Islet precursor cell (in vitro differentiated cells): ENCODE measurements at regions not wholly inside any gene's neighbourhood (a gene's known extent, or its start where the extent isn't known, plus 50 kb on each side); places are given as distances from the start of the nearest gene placed in this dataset.
"Not testable (repeated sequence)": the region's sequence is repeated elsewhere in the genome, so short reads cannot be mapped to it uniquely, and the experiment has no call there.

ENCODE experiments used
- DNase-seq: peaks from one replicate; pipeline ENCODE4 v3.0.0-alpha.2; 2018

DNA sequence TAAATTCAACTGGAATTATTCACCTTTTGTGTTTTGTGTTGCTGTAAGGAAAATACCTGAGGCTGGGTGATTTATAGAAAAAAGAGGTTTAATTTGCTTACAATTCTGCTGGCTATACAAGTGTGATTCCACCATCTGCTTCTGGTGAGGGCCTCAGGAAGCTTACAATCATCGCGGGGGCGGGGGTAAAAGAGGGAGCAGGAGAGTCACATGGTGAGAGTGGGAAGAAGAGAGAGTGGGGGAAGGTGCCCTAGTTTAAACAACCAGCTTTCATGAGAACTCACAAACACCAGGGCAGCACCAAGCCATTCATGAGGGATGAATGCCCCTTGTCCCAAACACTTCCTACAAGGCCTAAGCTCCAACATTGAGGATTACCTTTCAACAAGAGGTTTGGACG lies 760.7 kb upstream of the PCDH9 start:
- no peak for DNase-seq

DNA sequence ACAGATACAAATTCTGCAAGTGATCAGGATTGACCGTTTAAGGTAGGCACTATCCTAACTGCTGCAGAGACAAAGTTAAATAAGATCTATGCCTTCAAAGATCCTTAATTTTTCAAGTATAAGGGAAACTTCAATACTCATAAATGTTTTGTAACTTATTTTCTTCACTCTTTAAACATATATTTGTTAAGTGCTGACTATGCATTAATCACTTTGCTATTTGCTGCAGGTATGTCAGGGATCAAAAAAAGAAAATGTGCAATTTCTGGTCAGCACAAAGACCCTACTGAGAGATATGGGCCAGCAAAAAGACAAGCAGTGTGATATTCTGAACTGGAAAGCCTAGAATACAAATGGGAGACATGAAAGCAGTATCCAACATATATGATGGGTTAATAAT lies 756.1 kb upstream of the PCDH9 start:
- DNase-seq: no peak

DNA sequence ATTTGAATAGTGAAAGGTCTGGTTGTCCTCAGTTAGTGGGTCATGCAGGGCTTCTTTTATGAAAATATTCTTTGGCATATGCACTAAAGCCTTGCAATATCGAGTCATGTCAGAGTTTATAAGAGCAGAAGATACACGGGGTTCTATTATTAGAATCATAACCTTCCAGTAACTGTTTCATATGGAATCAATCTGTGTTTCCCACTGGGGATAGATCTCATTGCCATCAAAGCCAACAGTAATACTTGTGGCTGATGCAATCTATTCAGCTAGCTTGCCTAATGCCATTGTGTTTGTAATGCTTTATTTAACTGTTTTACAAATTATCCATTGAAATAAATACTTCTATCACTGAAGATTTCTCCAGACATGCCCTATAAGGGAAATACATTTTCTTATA lies 746.9 kb upstream of the PCDH9 start:
- no peak for DNase-seq

DNA sequence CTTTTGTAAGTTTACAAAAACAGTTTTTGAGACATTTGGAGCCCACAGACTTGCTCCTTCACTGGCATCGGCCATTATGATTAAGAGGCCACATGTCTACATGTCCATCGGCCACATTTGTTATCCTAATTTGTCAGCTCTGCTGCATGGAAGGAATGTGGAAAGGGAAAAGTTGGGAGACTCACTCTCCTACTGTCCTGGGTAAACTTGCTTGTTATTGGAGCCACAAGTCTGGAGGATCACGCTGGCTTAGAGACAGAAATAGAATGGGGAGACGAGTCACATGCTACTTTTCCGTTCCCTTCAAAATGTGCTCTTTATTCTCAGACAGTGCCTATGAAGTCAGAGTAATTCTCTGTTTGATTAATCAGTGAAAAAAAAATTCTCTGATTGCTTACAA lies 741.2 kb upstream of the PCDH9 start:
- DNase-seq: no peak

DNA sequence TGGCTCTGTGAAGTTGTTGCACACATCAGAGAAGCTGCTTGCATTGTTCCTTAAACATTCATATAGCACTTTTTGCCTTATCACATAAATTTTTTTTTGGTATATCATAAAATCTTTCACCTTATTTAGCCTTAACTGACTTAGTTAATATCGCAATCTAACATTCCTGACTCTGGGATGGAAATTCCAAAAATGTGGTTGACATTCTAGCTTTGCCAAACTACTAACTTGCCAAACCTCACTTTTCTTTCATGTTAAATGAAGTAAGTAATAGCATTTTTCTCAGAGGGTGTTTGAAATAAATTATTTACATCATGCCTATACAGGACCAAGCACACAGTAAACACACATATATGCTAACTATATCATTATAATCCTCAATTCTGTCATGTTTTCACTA lies 736.9 kb upstream of the PCDH9 start:
- no peak for DNase-seq

DNA sequence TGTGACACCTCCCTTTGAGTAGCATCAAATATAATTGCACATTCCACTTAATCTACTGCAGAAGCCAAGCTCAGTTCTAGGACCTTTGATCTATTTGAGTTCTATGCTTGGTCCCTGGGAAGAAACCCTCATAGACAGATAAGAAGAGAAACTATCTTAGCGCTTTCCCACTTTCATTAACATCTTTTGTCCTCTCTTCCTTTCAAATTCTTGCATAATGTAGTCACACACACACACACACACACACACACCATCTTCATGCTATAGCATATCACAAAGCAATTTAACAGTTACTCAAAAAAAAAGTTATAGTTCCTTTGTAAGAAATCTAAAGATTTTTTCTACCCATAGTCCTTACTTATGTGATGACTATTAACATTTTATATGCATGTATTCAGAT lies 735.9 kb upstream of the PCDH9 start:
- no peak for DNase-seq

DNA sequence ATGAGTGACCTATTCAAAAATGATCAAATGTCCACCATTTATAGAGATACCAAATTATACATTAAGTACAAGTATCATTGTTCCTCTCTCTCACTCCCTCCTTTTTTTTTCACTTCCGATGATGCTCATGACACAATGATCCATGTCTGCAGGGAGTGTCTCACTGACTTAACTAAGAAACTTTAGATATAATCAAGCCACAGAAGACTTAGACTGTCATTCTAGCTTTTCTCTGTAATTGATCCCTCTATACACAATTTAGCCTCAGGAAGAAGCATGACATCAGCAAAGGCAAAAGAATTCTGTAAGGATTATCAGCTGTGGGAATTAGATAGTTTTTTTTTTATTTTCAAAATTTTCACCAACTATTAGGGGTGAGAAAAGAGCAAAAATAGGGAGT lies 734.9 kb upstream of the PCDH9 start:
- no peak for DNase-seq

DNA sequence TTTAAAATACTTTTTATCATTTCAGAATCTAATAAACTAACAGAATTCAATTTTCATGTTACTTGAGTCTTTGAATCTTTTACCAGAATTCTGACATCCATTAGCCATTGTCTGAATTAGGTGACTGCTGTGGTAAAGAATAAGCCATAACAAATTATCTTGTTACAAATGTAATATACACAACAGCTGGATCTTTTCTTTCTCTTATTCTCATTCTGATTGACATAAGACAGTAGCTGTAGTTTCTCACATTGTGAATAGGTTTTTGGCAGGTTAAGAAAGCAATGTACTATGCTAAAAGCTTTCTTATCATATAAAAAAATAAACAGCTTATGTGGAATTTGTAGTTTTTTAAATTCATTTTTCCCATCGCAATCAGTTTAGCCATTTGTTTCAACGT lies 734.0 kb upstream of the PCDH9 start:
- no peak for DNase-seq

DNA sequence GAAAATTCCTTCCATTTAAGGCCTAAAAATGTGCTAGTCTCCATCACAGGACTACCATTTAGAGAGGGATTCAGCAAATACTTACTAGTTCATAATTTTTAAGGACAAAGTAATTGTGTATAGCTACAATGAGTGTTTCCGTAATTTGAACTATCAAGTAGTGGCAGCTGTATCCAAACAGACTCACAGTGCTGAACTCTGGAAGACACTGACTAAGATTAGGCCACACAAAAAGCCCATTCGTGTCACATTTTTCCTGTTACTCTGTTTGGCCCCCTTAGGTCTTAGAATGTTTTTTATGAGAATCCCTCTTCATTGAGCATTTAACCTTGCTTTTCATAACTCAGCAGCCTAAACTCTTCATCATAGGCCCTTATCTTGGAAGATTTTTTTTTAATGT lies 731.2 kb upstream of the PCDH9 start:
- DNase-seq: no peak

DNA sequence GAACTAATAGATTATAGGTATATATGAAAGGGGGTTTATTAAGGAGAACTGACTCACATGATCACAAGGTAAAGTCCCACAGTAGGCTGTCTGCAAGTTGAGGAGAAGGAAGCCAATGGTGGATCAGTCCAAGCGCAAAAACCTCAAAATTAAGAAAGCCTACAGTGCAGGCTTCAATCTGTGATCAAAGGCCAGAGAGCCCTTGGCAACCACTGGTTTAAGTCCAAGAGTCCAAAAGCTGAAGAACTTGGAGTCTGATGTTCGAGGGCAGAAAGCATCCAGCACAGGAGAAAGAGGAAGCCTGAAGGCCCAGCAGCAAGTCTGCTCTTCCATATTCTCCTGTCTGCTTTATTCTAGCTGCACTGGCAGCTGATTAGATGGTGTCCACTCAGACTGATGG lies 721.3 kb upstream of the PCDH9 start:
- DNase-seq: no peak

DNA sequence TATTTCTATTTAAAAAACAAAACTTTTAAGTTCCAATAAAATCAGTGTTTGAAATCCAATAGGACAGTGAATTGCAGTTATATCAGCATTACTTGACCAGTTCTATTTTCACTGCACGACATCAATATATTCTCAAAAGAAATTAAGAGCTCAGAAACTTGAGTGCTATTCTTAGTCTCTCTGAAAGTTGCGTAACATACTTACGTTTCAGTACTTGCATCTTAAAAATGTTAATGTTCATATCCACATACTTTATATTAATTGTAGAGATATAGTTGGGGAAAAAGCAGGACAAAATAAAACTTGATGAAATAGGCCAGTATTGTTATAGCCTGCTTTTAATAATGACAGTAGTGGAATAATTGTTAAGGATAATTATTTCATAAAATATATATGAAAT lies 720.5 kb upstream of the PCDH9 start:
- no peak for DNase-seq

DNA sequence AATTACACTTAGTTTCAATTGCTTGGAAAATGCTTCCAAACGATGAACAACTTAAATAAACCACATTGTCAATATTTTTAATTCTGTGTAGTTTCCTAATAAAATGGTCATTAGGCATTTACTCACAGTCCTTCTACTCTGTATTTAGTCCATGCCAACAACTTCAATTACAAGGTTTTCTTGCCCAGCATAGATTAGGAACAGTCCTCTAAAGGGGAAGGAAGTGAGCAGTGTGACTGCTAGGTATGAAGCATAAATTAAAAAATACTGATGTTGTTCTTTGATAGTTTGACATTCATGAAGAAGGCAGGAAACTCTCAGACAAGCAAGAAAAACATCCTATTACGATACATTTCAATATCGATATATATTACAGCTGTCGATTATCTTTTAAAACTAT lies 716.0 kb upstream of the PCDH9 start:
- DNase-seq: no peak

DNA sequence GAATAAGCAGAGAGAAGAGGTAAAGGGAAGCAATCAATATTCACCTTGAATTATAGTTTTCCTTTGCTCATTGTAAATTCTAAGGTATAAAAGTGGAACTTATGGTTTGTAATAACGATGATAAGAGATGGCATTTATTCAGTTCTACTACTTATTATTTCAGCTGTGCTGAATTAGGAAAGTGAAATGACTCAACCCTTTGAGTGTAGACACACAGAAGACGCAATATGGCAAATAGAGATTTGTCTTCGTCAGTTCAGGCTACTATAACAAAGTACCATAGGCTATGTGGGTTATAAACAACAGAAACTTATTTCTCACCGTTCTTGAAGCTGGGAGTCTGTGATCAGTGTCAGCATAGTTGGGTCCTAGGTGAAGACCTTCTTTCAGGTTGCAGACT lies 713.0 kb upstream of the PCDH9 start:
- no peak for DNase-seq

DNA sequence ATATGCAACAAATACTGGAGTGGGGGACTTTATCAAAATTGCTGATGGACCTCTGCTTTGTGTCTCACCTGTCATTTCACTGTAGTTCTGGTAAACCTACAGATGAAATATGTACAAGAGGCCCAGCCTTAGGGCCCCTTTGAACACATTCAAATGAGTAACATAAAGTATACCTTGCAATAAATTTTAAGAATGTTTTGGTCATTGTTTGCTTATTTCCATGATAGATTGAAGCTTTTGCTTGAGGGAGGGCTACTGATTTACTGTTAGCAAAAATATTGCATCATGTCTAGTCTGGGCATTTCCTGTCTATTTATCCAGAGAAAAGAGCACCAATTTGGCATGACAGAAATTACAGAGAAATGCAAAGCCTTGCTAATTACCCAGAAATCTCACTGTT lies 705.5 kb upstream of the PCDH9 start:
- no peak for DNase-seq

DNA sequence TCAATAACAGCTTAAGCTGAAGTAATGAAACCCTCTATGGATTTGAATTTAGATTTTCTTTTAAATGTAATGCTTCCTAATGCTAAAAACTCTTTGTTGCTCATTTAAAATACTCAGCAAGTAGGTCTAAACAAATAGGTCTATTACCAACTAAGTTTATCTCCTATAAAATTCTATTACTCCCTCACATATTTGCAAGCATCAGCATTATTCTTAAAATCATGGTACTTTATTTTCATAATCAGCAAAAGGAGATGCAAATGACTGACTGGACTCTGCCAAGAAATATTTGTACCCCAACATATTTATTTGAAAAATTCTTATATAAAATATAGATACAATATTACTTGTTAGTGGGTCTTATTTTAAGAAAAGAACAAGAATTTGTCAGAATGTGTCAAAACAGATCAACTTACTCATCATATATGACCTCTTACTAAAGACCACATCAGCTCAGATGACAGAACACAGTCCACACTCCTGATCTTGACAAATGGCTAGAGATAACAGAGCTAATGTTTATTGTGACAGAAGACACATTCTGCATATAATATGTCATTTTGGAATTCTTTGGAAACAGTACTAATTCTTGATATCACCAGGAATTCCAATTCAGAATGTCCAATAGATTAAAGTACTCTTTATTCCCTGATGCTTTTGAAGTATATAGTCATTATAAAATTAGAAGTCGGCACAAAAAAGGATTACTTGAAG lies 704.6 kb upstream of the PCDH9 start:
- DNase-seq: no peak

DNA sequence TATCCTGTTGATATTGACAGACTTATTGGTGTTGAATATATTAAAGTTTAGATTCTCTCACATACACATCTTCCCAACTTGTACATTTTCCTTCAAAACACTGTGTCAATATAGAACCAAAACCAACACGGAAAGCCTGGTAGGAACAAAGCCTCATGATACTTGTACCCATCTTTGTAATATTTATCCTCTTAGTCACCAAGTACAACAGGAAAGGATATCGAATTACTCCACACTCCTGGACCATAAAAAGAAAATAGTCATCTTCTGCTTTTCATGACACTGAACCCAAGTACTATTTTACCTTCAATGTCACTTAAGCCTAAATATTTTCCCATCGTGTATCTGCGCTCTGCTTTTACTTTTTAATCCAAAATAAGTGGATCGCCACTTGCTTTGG lies 702.9 kb upstream of the PCDH9 start:
- DNase-seq: no peak

DNA sequence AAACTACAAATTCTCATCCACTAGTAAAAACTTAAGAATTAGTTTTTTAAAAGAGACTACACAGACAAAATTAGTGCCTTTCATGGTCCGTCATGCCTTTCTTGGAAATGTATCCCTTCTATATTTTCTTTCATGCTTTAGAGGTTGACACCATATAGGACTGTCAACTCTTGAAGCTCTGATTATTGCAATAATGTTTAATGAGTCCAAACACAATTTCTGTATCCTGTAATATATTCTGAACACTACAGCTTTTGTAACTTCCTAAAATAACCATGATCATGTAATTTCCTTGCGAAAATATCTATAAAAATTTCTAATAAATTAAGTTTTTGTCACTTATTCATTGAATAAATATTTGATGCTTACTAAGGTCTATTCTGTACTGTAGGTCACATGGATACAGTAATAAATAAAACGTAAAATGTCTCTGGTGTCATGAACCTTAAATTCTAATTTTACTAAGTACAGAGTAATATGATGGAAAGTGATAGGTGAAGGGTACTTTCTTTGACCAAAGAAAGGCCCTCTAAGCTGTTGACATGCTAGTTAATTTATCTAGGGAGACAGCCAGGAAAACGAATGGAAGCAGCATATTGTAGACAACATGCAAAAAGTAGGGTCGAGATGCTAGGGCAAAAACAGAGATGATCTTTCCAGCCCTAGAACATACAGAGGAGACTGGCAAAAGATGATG lies 687.3 kb upstream of the PCDH9 start:
- DNase-seq: no peak

DNA sequence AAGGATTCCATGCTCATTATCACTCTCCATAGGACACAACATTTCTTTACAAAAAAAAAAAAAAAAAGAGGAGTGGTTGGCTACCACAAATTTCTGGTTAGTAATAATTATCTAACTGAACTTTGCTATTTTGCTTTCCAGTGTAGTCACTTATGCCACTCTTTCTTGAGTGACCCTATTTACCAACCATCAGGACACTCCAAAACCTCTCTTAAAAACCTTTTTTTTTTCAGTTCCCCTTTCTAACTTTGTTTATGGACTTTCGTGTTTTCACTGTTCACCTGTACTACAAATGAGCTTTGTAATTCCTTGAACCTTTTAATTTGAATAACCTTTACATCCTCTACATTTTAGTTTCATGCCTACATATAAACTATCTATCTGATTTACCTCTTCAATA lies 686.5 kb upstream of the PCDH9 start:
- no peak for DNase-seq

DNA sequence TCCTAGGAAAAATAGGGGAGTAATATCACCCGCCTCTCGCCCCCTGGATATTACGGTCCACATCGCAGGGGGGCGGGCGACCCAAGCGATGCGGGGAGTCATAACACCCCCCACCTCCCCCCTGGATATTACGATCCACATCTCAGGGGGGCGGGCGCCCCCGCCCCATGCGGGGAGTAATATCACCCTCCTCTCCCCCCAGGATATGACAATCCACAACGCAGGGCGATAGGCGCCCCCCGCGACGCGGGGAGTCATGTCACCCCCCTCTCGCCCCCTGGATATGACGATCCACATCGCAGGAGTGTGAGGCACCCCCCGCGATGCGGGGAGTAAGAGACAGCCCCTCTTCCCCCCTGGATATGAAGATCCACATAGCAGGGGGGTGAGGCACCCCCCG lies 684.4 kb upstream of the PCDH9 start:
- DNase-seq: no peak

DNA sequence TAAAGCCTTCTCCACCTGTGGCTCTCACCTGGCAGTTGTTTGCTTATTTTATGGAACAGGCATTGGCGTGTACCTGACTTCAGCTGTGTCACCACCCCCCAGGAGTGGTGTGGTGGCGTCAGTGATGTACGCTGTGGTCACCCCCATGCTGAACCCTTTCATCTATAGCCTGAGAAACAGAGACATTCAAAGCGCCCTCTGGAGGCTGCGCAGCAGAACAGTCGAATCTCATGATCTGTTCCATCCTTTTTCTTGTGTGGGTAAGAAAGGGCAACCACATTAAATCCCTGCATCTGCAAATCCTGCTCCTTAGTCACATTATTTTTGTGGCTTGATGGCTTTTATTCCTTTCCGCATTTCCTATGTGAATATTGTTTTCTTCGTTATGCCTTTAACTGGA lies 672.8 kb upstream of the PCDH9 start:
- DNase-seq: not testable (repeated sequence)

DNA sequence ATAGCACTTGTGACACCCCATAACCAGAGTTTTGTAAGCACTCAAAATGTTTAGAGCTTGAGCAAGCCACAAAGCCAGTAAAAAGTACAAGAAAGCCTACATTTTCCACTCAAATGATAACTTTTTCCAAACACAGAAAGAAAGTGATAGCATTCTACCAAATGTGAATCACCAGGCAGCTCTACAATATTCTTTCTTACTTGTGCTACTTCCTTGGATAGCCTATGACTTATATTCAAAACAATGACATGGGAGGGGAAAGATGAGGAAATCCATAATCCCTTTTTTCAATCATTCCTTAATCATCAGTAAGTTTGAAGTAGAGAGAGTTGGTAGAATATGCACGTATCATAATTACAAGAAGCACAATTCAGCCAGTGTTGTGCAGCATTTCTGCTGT lies 650.8 kb upstream of the PCDH9 start:
- no peak for DNase-seq

DNA sequence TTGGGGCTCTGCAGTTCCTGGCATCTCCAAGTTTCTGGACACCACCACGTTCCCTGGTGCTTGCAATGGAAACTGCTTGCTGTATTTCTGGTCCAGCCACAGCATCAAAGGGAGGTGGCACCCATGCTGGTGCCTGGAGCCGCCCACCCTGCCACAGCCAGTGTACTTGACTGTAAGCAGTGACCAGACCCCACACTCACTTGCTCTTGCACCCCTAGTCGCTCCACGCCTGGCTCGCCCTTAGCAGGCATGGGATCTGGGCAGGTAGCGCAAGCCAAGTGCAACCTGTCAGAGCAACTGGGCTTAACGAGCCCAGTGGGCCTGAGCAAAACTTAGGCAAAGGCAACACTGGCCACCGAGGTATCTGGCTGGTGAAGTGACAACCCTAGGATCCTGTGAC lies 648.2 kb upstream of the PCDH9 start:
- DNase-seq: peak; percentile 32

DNA sequence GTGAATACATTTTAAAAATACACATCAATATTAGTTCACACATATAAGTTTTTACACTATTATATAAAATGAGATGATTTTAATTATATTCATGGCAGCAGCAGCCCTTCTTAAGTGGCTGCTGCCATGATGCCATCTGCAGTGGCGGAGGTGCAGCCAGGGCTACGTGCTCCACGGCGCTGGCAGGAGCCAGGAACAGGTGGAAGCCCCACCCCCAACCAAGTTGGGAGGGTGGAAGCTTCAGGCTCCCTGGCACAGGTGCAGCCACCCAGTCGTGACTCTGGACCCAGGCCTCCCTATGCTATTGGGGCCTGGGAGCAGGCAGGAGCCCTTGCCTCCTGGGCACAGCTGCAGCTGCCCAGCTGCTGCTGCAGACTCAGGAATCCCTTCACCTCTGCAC lies 646.9 kb upstream of the PCDH9 start:
- DNase-seq: no peak

DNA sequence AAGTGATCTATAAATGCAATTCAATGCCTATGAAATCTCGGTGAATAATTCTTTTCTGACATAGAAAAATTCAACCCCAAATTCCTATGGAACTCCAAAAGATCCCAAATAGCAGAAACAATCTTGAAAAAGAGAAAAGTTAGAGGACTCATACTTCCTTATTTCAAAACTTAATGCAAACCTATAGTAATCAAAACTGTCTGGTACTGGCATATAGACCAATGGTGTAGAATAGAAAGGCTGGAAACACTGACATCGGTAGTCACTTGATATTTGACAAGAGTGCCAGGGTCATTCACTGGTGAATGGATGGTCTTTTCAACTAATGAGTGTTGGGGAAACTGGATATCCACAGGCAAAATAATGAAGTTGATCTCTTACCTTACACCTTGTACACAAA lies 637.1 kb upstream of the PCDH9 start:
- no peak for DNase-seq

DNA sequence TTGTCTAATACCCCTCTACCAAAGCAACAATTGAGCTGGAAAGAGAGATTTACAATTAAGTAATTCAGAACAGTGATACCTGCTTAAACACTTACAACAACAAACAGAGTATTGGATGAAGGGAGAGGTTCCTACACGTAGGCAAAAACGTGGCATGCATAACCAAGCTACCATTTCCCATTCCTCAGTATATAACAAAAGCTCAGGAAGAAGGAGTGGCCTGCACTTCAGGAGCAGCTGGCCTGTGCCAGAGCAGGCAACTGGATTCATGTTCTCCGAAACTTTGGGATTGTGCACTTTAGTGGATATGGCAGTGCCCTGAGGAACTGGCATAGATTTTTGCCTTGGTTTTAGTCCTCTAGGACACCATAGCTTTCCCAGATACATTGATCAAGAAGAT lies 630.2 kb upstream of the PCDH9 start:
- DNase-seq: no peak
